8988T (cell line): ENCODE measurements at regions not wholly inside any gene's neighbourhood (a gene's known extent, or its start where the extent isn't known, plus 50 kb on each side); places are given as distances from the start of the nearest gene placed in this dataset.
"Not testable (repeated sequence)": the region's sequence is repeated elsewhere in the genome, so short reads cannot be mapped to it uniquely, and the experiment has no call there.

ENCODE experiments used
- DNase-seq: peaks from one replicate; pipeline ENCODE4 v3.0.0; 2011

GRCh38 chr17:14518919-14519318, 218.0 kb downstream of the HS3ST3B1 start:
- DNase-seq, result not testable (repeated sequence)

- DNase-seq, result no peak
Measured at GRCh38 chr17:14514973-14515372, 214.1 kb downstream of the HS3ST3B1 start.

DNA sequence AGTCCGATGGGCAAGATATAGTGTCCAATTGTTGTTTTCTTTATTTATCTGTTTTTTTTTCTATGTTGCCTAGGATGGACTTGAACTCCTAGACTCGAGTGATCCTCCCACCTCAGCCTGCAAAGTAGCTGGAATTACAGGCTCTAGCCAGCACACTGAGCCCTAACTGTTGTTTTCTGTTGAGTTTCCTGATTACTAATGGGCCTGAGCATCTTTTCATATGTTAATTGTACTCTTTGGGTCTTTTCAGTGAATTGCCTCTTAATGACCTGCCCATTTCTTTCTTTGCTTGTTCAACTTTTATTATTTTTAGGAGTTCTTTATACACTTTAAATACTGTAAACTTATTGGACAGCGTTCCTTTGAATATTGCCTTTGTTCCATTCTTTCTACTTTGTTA, 213.0 kb downstream of the HS3ST3B1 start:
- DNase-seq, result no peak

DNA sequence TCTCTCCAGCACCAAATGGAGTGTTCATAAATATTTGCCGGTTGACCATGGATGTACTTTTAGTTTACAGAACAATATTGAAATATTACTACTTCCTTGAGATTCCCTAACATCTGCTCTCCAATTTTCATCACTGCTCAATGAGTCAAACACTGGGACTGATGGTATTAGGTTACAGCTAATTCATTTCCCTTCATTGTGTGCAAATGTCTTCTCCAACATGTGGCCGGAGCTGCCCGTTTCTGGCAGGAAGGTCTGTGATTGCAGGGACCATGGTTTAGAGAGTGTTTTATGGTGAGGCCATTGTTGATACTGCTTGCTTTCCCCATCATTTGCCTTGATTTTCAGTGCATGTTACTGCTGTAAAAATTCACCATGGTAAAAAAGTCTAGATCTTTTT, 209.3 kb downstream of the HS3ST3B1 start:
- DNase-seq, result no peak

- no peak for DNase-seq
Measured at GRCh38 chr17:14508156-14508555, 207.3 kb downstream of the HS3ST3B1 start.

DNA sequence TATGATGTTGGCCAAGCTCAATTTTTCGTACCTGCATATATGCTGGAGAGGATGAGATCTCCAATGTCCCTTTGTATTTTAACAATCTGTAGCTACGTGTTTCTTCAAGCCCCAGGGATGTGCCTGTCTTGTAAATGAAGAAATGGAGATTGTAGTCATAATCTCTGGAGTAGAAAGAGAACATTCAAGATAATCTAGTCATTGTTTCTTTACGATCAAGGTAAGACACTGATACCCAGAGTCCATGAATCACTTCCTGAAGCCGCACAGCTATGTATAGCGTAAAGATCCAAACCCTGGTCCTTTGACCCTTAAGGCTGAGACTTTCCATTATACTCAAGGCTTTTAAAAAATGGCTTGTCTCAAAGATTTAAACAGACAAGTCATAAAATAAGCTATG, 205.5 kb downstream of the HS3ST3B1 start:
- DNase-seq, result no peak

GRCh38 chr17:14505606-14506005, 204.7 kb downstream of the HS3ST3B1 start:
- no peak for DNase-seq

DNA sequence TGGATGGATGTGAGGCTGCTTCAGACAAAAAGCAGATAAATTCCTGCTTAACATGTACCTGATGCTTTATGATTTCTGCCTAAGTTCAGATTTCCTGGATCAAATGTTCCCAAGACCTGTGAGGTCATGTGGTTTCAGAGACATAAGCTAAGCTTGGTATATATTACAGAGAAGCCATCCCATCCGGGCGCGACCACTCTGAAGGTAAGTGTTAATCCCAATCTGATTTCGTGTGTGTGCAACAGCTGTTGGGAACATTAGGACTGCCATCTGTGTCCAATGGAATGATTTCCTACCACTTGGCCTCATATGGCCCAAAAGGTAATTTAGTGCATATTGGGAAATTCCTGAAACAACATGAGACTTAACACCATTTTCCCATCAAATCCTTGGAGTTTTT, 199.1 kb downstream of the HS3ST3B1 start:
- DNase-seq, result no peak

GRCh38 chr17:14498812-14499211, 197.9 kb downstream of the HS3ST3B1 start:
- no peak for DNase-seq

DNA sequence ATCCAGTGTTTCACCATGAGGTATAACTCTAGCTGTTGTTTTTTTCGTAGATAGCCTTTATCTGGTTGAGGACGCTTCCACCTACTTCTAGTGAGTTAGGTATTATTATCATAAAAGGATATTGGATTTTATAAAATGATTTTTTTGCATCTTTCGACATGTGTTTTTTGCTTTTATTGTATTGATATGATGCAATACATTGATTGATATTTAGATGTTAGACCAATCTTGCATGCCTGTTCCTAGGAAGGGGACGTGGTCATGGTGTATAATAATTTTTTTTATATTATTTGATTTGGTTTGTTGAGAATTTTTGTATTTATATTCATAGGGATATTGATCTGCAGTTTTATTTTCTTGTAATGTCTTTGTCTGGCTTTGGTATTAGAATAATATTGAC, 193.3 kb downstream of the HS3ST3B1 start:
- no peak for DNase-seq

GRCh38 chr17:14489986-14490385, 189.1 kb downstream of the HS3ST3B1 start:
- no peak for DNase-seq

GRCh38 chr17:14488958-14489550, 188.2 kb downstream of the HS3ST3B1 start:
- DNase-seq, result no peak

DNA sequence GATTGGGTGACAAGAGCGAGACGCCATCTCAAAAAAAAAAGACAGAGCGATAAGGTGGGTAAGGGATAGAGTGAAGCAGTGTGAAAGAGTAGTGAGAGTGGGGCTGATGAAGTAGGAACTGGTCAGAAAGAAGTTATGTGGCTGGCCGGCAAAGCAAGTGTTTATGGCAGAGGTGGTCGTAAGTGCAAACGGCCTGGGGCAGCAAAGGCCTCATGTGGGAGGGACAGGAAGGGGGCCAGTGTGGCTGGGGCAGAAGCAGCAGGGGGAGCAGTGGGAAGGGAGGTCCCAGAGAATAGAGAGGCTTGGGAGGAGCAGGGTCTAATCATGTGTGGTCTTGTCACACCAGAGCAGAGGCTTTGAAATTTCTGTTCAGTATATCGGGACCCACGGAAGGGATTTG, 186.2 kb downstream of the HS3ST3B1 start:
- DNase-seq, result no peak

DNA sequence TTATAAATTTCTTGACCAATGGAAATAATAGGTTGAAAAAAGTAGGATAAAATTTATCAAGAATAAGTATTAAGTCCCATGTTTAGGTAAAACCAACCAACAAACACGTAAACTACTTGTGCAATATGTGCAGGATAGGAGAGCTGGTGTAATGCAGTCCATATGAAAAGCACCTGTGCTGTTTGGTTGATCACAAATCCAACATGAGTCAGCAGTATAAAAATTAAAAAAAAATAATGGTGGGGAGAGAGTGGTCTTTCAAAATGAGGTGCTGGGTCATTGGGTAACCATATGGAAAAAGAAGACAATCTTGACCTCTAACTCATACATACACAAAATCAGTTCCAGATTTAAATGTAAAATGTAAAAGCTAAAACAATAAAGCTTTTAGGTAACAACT, 181.8 kb downstream of the HS3ST3B1 start:
- no peak for DNase-seq

DNA sequence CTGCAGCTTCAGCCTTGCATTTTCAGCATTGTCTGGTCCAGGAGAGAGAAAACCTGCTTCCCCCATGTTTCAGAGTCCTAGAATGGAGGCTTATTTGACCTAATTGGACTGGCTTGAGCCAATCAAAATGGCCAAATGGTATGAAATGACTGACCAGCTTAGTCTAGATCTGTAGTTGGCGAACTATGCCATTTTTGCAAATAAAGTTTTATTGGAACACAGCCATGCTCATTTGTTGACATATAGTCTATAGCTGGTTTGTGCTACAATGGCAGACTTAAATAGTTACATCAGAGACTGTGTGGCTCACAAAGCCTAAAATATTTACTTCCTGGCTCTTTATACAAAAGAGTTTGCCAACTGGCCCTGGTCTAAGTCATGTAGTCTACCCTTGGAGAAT, 180.8 kb downstream of the HS3ST3B1 start:
- no peak for DNase-seq

DNA sequence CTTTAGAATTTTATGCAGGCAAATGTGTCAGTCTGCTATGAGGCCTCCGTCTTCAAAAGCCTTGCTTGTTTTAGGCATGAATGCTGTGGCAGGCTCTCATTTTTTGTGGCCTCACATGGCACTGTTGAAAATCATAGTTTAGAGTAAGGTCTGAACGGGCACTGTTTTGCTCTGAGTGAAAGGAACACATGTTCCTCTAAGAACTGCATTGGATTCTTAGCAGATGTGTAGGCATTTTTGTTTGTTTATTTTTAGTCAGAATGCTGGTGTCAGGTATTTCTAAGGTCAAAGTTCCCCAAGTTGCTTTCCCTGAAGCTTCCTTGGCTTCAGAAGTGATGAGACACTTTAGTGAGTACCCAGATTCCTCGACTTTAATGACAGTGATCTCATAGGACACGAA, 173.7 kb downstream of the HS3ST3B1 start:
- DNase-seq, result no peak

- DNase-seq, result no peak
Measured at GRCh38 chr17:14471052-14471451, 170.2 kb downstream of the HS3ST3B1 start.

- DNase-seq, result no peak
Measured at GRCh38 chr17:14470417-14470816, 169.5 kb downstream of the HS3ST3B1 start.

DNA sequence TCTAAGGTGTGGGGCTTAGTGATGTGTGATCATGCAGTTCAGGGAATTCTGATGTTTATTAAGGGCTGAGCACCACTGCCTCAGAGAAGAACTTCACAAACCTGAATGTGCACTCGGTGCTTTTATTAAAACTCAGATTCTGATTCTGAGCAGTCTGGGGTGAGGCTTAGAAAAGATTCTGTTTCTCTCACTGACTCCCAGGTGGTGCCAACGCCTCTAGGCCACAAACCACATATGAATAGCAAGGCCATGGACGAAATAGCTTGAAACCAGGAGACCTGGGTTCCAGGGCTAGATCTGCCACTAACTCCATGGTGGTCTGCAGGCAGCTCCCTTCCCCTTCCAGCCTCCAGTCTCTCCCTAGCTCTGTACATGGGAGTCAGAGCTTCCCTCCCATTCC, 169.1 kb downstream of the HS3ST3B1 start:
- no peak for DNase-seq

GRCh38 chr17:14468858-14469257, 168.0 kb downstream of the HS3ST3B1 start:
- DNase-seq, result no peak

GRCh38 chr17:14461227-14461548, 160.3 kb downstream of the HS3ST3B1 start:
- DNase-seq, result no peak

DNA sequence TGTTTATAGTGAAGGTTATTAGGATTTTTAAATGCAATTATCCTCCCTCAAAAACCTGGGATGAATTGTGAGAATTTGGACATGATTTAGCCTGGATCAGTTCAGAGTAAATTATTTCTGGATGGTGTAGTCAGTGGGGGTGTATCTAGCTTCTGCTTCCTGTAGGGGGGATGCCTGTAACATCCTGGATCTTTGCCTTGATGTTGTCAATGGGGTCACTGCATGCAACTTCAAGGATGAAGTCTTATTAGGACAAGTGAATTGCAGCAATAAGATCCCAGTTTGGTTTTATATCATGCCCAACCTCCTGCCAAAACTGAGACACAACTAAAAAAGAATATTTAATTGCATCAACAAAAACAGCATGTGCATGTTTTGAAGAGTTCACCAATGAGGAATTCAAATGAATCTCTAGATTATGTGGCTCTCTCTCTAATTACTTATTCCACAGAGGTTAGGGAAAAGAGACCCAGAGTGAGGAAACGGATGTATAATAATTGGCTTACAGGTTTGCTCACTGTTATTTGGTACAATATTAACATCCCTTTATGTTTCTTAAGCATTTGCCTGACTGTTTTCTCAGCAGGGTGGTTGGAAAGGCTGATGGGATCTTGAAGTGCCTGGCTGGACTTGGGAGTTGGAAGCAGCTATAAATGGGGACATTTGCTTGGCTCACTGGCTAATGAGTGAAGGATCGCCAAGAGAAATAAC, 159.8 kb downstream of the HS3ST3B1 start:
- no peak for DNase-seq

- DNase-seq, result no peak
Measured at GRCh38 chr17:14459955-14460354, 159.1 kb downstream of the HS3ST3B1 start.

DNA sequence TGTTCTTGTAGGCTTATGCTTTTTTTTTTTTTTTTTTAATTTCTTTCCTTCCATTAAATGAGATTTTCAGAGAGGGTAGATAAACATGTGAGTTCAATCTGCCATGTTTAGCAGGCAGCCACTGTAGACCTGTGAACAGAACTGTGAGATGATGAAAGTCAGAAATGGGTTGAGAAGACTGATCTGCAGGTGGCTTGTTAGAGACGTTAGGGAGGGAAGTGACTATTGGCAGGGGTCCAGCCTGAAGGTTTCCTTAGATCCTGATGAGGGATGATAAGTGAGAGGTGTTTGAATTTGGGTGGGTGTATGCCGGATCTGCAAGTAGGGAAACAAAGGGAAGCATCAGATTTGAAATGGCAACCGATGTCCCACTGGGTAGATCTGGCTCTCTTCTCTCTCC, 157.8 kb downstream of the HS3ST3B1 start:
- no peak for DNase-seq

GRCh38 chr17:14454746-14455145, 153.9 kb downstream of the HS3ST3B1 start:
- no peak for DNase-seq
